ENCODE measurements at regions not wholly inside any gene's neighbourhood (a gene's known extent, or its start where the extent isn't known, plus 50 kb on each side); places are given as distances from the start of the nearest gene placed in this dataset.

- H3K27me3 ChIP-seq (replicated peaks; ENCODE audit: insufficient read depth): no peaks in the 10 kb centered on the region
Observed at GRCh38 chr12:114990381-114990780, 306.4 kb upstream of the TBX3 start.

GRCh38 chr12:114986849-114987248 lies 302.9 kb upstream of the TBX3 start:
- no peaks in the 10 kb centered on the region for H3K9me3 ChIP-seq
- ATAC-seq (ENCODE audit: insufficient number of reproducible peaks, low FRiP score, low read depth) (no peak), DNase-seq (ENCODE audit: low spot score) (no peak)
- H3K4me1 ChIP-seq (ENCODE audit: control insufficient read depth in 1 of 2, low read depth in 2 of 2): no peaks in the 10 kb centered on the region
- no peak for TF ChIP-seq CTCF (IDR thresholded peaks at IDR 0.05)
- H3K4me3 ChIP-seq: no peak overlapping the region
- H3K27ac ChIP-seq: no peak overlapping the region
- H3K36me3 ChIP-seq: no peaks in the 10 kb centered on the region
- no peaks in the 10 kb centered on the region for H3K27me3 ChIP-seq (replicated peaks; ENCODE audit: insufficient read depth)

More at GRCh38 chr12:114990381-114990780, 306.4 kb upstream of the TBX3 start:
- no peak overlapping the region for H3K4me3 ChIP-seq
- H3K9me3 ChIP-seq: no peaks in the 10 kb centered on the region
- no peak overlapping the region for H3K27ac ChIP-seq
- H3K4me1 ChIP-seq (ENCODE audit: control insufficient read depth in 1 of 2, low read depth in 2 of 2): no peaks in the 10 kb centered on the region
- ATAC-seq (ENCODE audit: insufficient number of reproducible peaks, low FRiP score, low read depth) (no peak), DNase-seq (ENCODE audit: low spot score) (no peak)
- H3K36me3 ChIP-seq: no peaks in the 10 kb centered on the region
- no peak for TF ChIP-seq CTCF (IDR thresholded peaks at IDR 0.05)

- no peaks in the 10 kb centered on the region for H3K4me1 ChIP-seq (ENCODE audit: control insufficient read depth in 1 of 2, low read depth in 2 of 2)
- H3K36me3 ChIP-seq: no peaks in the 10 kb centered on the region
- H3K27ac ChIP-seq: no peak overlapping the region
- no peak for DNase-seq (ENCODE audit: low spot score)
- ATAC-seq (ENCODE audit: insufficient number of reproducible peaks, low FRiP score, low read depth): no peak
- no peak overlapping the region for H3K4me3 ChIP-seq
- H3K27me3 ChIP-seq (replicated peaks; ENCODE audit: insufficient read depth): no peaks in the 10 kb centered on the region
- TF ChIP-seq CTCF (IDR thresholded peaks at IDR 0.05): no peak
- H3K9me3 ChIP-seq: no peaks in the 10 kb centered on the region
Observed at GRCh38 chr12:114986178-114986714, 302.3 kb upstream of the TBX3 start.

GRCh38 chr12:114984634-114985061 lies 300.7 kb upstream of the TBX3 start:
- Histone ChIP-seq H3K9me3 (no peaks in the 10 kb centered on the region), H3K4me1 (ENCODE audit: control insufficient read depth in 1 of 2, low read depth in 2 of 2) (no peaks in the 10 kb centered on the region), H3K36me3 (no peaks in the 10 kb centered on the region), H3K27ac (no peak overlapping the region), H3K27me3 (replicated peaks; ENCODE audit: insufficient read depth) (no peaks in the 10 kb centered on the region), H3K4me3 (no peak overlapping the region)
- DNase-seq (ENCODE audit: low spot score): no peak
- no peak for TF ChIP-seq CTCF (IDR thresholded peaks at IDR 0.05)
- ATAC-seq (ENCODE audit: insufficient number of reproducible peaks, low FRiP score, low read depth): no peak

- ATAC-seq (ENCODE audit: insufficient number of reproducible peaks, low FRiP score, low read depth): no peak
- no peaks in the 10 kb centered on the region for H3K4me1 ChIP-seq (ENCODE audit: control insufficient read depth in 1 of 2, low read depth in 2 of 2)
- H3K9me3 ChIP-seq: no peaks in the 10 kb centered on the region
- DNase-seq (ENCODE audit: low spot score): no peak
- no peak overlapping the region for H3K4me3 ChIP-seq
- H3K36me3 ChIP-seq: no peaks in the 10 kb centered on the region
- no peaks in the 10 kb centered on the region for H3K27me3 ChIP-seq (replicated peaks; ENCODE audit: insufficient read depth)
- no peak overlapping the region for H3K27ac ChIP-seq
- no peak for TF ChIP-seq CTCF (IDR thresholded peaks at IDR 0.05)
Observed at GRCh38 chr12:114982760-114983159, 298.8 kb upstream of the TBX3 start.

Data from thoracic aorta (tissue), 2 donors.